ENCODE measurements at regions not wholly inside any gene's neighbourhood (a gene's known extent, or its start where the extent isn't known, plus 50 kb on each side); places are given as distances from the start of the nearest gene placed in this dataset.

DNA sequence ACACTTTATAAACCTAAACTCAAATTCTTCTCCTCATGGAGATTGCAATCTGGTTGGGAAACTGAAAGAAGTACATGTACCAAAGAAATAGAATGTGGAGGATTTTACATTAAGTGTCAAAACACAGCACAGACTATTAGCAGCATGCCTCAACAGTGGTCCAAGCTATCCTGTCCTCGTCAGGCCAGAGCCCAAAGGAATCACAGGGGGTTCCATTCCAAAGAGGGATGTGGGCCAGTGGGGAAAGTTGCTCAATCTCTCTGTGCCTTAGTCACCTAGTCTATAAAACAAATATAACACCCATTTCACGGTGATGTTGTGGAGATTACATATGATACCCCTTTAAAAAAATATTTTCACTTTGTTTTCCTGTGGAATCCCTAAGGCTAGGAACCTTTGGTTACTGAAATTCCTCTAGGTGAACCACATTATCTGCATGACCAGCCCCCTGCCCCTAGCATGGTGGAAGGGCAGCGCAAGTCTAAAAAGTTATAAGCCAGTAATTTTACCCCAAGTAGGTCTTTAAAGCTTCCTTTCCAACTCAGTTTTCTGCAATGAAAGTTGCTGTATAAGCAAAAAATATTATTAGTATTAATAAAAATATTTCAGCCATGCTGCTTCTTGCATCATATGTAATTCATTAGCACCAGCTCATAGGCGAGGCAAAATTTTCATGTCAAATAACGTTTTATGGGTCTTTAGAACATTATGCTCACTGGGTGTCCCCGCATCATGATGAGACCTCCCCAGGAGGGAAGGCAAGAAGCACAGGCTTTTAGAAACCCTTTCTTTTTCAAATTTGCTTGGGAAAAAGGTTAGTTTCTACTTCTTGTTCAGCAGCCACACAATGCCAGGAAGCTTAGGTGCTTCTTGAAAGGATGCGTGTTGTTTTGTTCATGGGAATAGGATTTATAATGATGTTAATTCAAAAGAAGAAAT is 548.8 kb upstream of the PKN2 start:
- TF ChIP-seq, protein P1, sequence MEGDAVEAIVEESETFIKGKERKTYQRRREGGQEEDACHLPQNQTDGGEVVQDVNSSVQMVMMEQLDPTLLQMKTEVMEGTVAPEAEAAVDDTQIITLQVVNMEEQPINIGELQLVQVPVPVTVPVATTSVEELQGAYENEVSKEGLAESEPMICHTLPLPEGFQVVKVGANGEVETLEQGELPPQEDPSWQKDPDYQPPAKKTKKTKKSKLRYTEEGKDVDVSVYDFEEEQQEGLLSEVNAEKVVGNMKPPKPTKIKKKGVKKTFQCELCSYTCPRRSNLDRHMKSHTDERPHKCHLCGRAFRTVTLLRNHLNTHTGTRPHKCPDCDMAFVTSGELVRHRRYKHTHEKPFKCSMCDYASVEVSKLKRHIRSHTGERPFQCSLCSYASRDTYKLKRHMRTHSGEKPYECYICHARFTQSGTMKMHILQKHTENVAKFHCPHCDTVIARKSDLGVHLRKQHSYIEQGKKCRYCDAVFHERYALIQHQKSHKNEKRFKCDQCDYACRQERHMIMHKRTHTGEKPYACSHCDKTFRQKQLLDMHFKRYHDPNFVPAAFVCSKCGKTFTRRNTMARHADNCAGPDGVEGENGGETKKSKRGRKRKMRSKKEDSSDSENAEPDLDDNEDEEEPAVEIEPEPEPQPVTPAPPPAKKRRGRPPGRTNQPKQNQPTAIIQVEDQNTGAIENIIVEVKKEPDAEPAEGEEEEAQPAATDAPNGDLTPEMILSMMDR (IDR thresholded peaks at IDR 0.05) = no peak
- no peak for TF ChIP-seq POLR2A (IDR thresholded peaks at IDR 0.05)
